Muscle of leg (tissue), 3 donors: ENCODE measurements at regions not wholly inside any gene's neighbourhood (a gene's known extent, or its start where the extent isn't known, plus 50 kb on each side); places are given as distances from the start of the nearest gene placed in this dataset.
A peak's percentile ranks its signal among the peaks of the same experiment; 100 is the strongest.

Experiments
- DNase-seq: peaks from one replicate; pipeline ENCODE4 v3.0.0; 2013
- H3K27ac ChIP-seq: one replicate; pipeline ENCODE4 v1.5.1; 2013; ENCODE audit warnings: mild to moderate bottlenecking, low read length, control low read depth
- H3K27me3 ChIP-seq: one replicate; pipeline ENCODE4 v1.6.1; 2013; ENCODE audit warnings: low read length; ENCODE audit not compliant: control insufficient read depth, insufficient read depth
- H3K36me3 ChIP-seq: one replicate; pipeline ENCODE4 v1.6.1; 2013; ENCODE audit warnings: low read length; ENCODE audit not compliant: control insufficient read depth, insufficient read depth
- H3K4me1 ChIP-seq: one replicate; pipeline ENCODE4 v1.6.1; 2013; ENCODE audit warnings: low read length; ENCODE audit not compliant: control insufficient read depth, insufficient read depth
- H3K4me3 ChIP-seq: one replicate; pipeline ENCODE4 v1.5.1; 2013; ENCODE audit warnings: low read length, control low read depth
- H3K9me3 ChIP-seq: replicated peaks from 2 replicates; pipeline ENCODE4 v1.6.1; 2013; ENCODE audit warnings: low read depth, low read length; ENCODE audit not compliant: control insufficient read depth
- WGBS: methylation state at CpG from one replicate; pipeline ENCODE4 v1.1.5; 2013; ENCODE audit warnings: missing lambda C conversion rate; ENCODE audit not compliant: insufficient coverage; 5-methylcytosine and 5-hydroxymethylcytosine counted together

- no peak for DNase-seq
- Histone ChIP-seq H3K4me1 (peaks cover 33% of the 10 kb centered on the region), H3K4me3 (no peak overlapping the region), H3K9me3 (no peaks in the 10 kb centered on the region), H3K27ac (no peak overlapping the region), H3K36me3 (no peaks in the 10 kb centered on the region), H3K27me3 (peaks cover 3% of the 10 kb centered on the region)
- 81% methylated on average over 2 of the region's 3 CpGs for WGBS
Measured at GRCh38 chr4:38189445-38189844, 229.2 kb downstream of the PTTG2 start.

GRCh38 chr4:38190717-38191178 lies 230.6 kb downstream of the PTTG2 start:
- H3K27me3 ChIP-seq: peaks cover 3% of the 10 kb centered on the region
- peak overlapping the region; percentile 81 for H3K27ac ChIP-seq
- peaks cover 6% of the 10 kb centered on the region for H3K9me3 ChIP-seq
- DNase-seq: peak; percentile 87
- WGBS: no CpG with 5 or more reads among the region's 4 CpGs
- no peaks in the 10 kb centered on the region for H3K36me3 ChIP-seq
- no peak overlapping the region for H3K4me3 ChIP-seq
- peaks cover 33% of the 10 kb centered on the region for H3K4me1 ChIP-seq

GRCh38 chr4:38192516-38192915 lies 232.3 kb downstream of the PTTG2 start:
- H3K27me3 ChIP-seq: peaks cover 3% of the 10 kb centered on the region
- DNase-seq: no peak
- no peaks in the 10 kb centered on the region for H3K36me3 ChIP-seq
- H3K4me1 ChIP-seq: peaks cover 33% of the 10 kb centered on the region
- peaks cover 7% of the 10 kb centered on the region for H3K9me3 ChIP-seq
- H3K4me3 ChIP-seq: no peak overlapping the region
- H3K27ac ChIP-seq: no peak overlapping the region
- WGBS: 88% methylated on average over 2 of the region's 3 CpGs

GRCh38 chr4:38193236-38193863 lies 233.2 kb downstream of the PTTG2 start:
- DNase-seq: no peak
- no peaks in the 10 kb centered on the region for H3K36me3 ChIP-seq
- peaks cover 3% of the 10 kb centered on the region for H3K27me3 ChIP-seq
- H3K4me3 ChIP-seq: no peak overlapping the region
- H3K27ac ChIP-seq: no peak overlapping the region
- WGBS: 71% methylated on average over 1 of the region's 2 CpGs
- peaks cover 33% of the 10 kb centered on the region for H3K4me1 ChIP-seq
- H3K9me3 ChIP-seq: peaks cover 7% of the 10 kb centered on the region

- Histone ChIP-seq H3K27ac (no peak overlapping the region), H3K36me3 (no peaks in the 10 kb centered on the region), H3K4me1 (peaks cover 29% of the 10 kb centered on the region), H3K4me3 (no peak overlapping the region), H3K9me3 (peaks cover 7% of the 10 kb centered on the region), H3K27me3 (peaks cover 3% of the 10 kb centered on the region)
- DNase-seq: no peak
- 71% methylated on average over 2 of the region's 2 CpGs for WGBS
Measured at GRCh38 chr4:38194047-38194602, 233.9 kb downstream of the PTTG2 start.

- Histone ChIP-seq H3K27ac (no peak overlapping the region), H3K4me1 (peaks cover 17% of the 10 kb centered on the region), H3K9me3 (peaks cover 7% of the 10 kb centered on the region), H3K27me3 (peaks cover 3% of the 10 kb centered on the region), H3K36me3 (no peaks in the 10 kb centered on the region), H3K4me3 (no peak overlapping the region)
- WGBS: 92% methylated on average over 2 of the region's 3 CpGs
- DNase-seq: no peak
Measured at GRCh38 chr4:38195486-38195885, 235.3 kb downstream of the PTTG2 start.

GRCh38 chr4:38195911-38196310 lies 235.7 kb downstream of the PTTG2 start:
- Histone ChIP-seq H3K27ac (no peak overlapping the region), H3K9me3 (peaks cover 7% of the 10 kb centered on the region), H3K27me3 (peaks cover 3% of the 10 kb centered on the region), H3K4me3 (no peak overlapping the region), H3K4me1 (peaks cover 12% of the 10 kb centered on the region), H3K36me3 (no peaks in the 10 kb centered on the region)
- DNase-seq: no peak
- WGBS: 98% methylated on average over 4 of the region's 6 CpGs

- Histone ChIP-seq H3K9me3 (no peaks in the 10 kb centered on the region), H3K4me3 (no peak overlapping the region), H3K27ac (no peak overlapping the region), H3K4me1 (peaks cover 14% of the 10 kb centered on the region), H3K27me3 (no peaks in the 10 kb centered on the region), H3K36me3 (no peaks in the 10 kb centered on the region)
- WGBS: 33% methylated on average over 1 of the region's 2 CpGs
- no peak for DNase-seq
Measured at GRCh38 chr4:38202242-38202641, 242.0 kb downstream of the PTTG2 start.

- WGBS: 94% methylated on average over 3 of the region's 3 CpGs
- DNase-seq: no peak
- Histone ChIP-seq H3K36me3 (no peaks in the 10 kb centered on the region), H3K27ac (peak overlapping the region; percentile 86), H3K4me3 (no peak overlapping the region), H3K27me3 (no peaks in the 10 kb centered on the region), H3K9me3 (no peaks in the 10 kb centered on the region), H3K4me1 (peaks cover 14% of the 10 kb centered on the region)
Measured at GRCh38 chr4:38203609-38204008, 243.4 kb downstream of the PTTG2 start.

- WGBS: 81% methylated on average over 7 of the region's 9 CpGs
- H3K4me1 ChIP-seq: peaks cover 14% of the 10 kb centered on the region
- no peaks in the 10 kb centered on the region for H3K27me3 ChIP-seq
- H3K27ac ChIP-seq: peak overlapping the region; percentile 86
- H3K36me3 ChIP-seq: no peaks in the 10 kb centered on the region
- no peak overlapping the region for H3K4me3 ChIP-seq
- H3K9me3 ChIP-seq: no peaks in the 10 kb centered on the region
- DNase-seq: peak; percentile 57
Measured at GRCh38 chr4:38204339-38205035, 244.3 kb downstream of the PTTG2 start.
